Liver (tissue), 8 donors: ENCODE measurements at regions not wholly inside any gene's neighbourhood (a gene's known extent, or its start where the extent isn't known, plus 50 kb on each side); places are given as distances from the start of the nearest gene placed in this dataset.

Experiments
- DNase-seq: peaks from one replicate; pipeline ENCODE4 v3.0.0-alpha.2; 2017; ENCODE audit warnings: low spot score
- H3K27ac ChIP-seq, 2 donors: one replicate each; pipeline ENCODE4 v1.7.0; 2013; ENCODE audit warnings: inconsistent platforms in 2 of 2, low read length in 2 of 2, control low read depth in 1 of 2, low read depth in 1 of 2, mild to moderate bottlenecking in 1 of 2
- H3K27me3 ChIP-seq, 4 donors: one replicate each; pipeline versions ENCODE4 v1.6.1 to v1.7.0; 2013; ENCODE audit warnings: low read length in 3 of 4, inconsistent platforms in 1 of 4, mild to moderate bottlenecking in 1 of 4, moderate library complexity in 1 of 4; ENCODE audit not compliant: control insufficient read depth in 4 of 4, insufficient read depth in 4 of 4
- H3K36me3 ChIP-seq, 4 donors: one replicate each; pipeline versions ENCODE4 v1.6.1 to v1.7.0; 2013; ENCODE audit warnings: low read length in 3 of 4, mild to moderate bottlenecking in 3 of 4, low read depth in 1 of 4, moderate library complexity in 1 of 4; ENCODE audit not compliant: control insufficient read depth in 4 of 4, insufficient read depth in 3 of 4
- H3K4me1 ChIP-seq, 4 donors: one replicate each; pipeline versions ENCODE4 v1.6.1 to v1.7.0; 2013; ENCODE audit warnings: low read length in 3 of 4, mild to moderate bottlenecking in 3 of 4, moderate library complexity in 1 of 4; ENCODE audit not compliant: control insufficient read depth in 4 of 4, insufficient read depth in 4 of 4
- H3K4me3 ChIP-seq, 3 donors: one replicate each; pipeline versions ENCODE4 v1.6.1 to v1.7.0; 2013; ENCODE audit warnings: low read length in 3 of 3, control low read depth in 1 of 3, low read depth in 1 of 3, mild to moderate bottlenecking in 1 of 3
- H3K9ac ChIP-seq, 2 donors: one replicate each; pipeline ENCODE4 v1.7.0; 2013; ENCODE audit warnings: low read length in 2 of 2, mild to moderate bottlenecking in 2 of 2, moderate library complexity in 2 of 2, control low read depth in 1 of 2, low read depth in 1 of 2
- H3K9me3 ChIP-seq, 4 donors: one replicate each; pipeline versions ENCODE4 v1.6.1 to v1.7.0; 2013; ENCODE audit warnings: low read length in 3 of 4; ENCODE audit not compliant: control insufficient read depth in 4 of 4
- EGR1 ChIP-seq, 2 donors: IDR thresholded peaks; 2 replicates each; pipeline ENCODE4 v1.6.1; 2016 to 2018; ENCODE audit warnings: antibody characterized with exemption in 2 of 2, low read depth in 2 of 2
- FOXA1 ChIP-seq: IDR thresholded peaks from 2 replicates; pipeline ENCODE4 v1.6.1; 2016; ENCODE audit warnings: antibody characterized with exemption
- GABPA ChIP-seq, 2 donors: IDR thresholded peaks in 1 of 2; conservative IDR thresholded peaks in 1 of 2; 2 replicates each; pipeline ENCODE4 v1.6.1; 2016; ENCODE audit warnings: antibody characterized with exemption in 2 of 2, mild to moderate bottlenecking in 1 of 2, moderate library complexity in 1 of 2
- HNF4A ChIP-seq, 2 donors: conservative IDR thresholded peaks; 2 replicates each; pipeline ENCODE4 v1.6.1; 2016; ENCODE audit warnings: antibody characterized with exemption in 2 of 2, mild to moderate bottlenecking in 2 of 2
- JUND ChIP-seq, 2 donors: IDR thresholded peaks; 2 replicates each; pipeline ENCODE4 v1.6.1; 2016; ENCODE audit warnings: antibody characterized with exemption in 2 of 2
- NR2F2 ChIP-seq: IDR thresholded peaks from 2 replicates; pipeline ENCODE4 v1.6.1; 2016; ENCODE audit warnings: antibody characterized with exemption
- RAD21 ChIP-seq, 2 donors: IDR thresholded peaks; 2 replicates each; pipeline ENCODE4 v1.6.1; 2016; ENCODE audit warnings: antibody characterized with exemption in 2 of 2, mild to moderate bottlenecking in 2 of 2
- RXRA ChIP-seq, 2 donors: IDR thresholded peaks; 2 replicates each; pipeline ENCODE4 v1.6.1; 2017 to 2018; ENCODE audit warnings: antibody characterized with exemption in 2 of 2, mild to moderate bottlenecking in 1 of 2
- SP1 ChIP-seq: IDR thresholded peaks from 2 replicates; pipeline ENCODE4 v1.6.1; 2018; ENCODE audit warnings: antibody characterized with exemption, mild to moderate bottlenecking
- YY1 ChIP-seq: IDR thresholded peaks from 2 replicates; pipeline ENCODE4 v1.6.1; 2016; ENCODE audit warnings: antibody characterized with exemption, mild to moderate bottlenecking
- WGBS: extraction: QIAGEN DNeasy Blood & Tissue Kit; methylation state at CpG from one replicate; pipeline ENCODE4 v1.1.7; 2013; 5-methylcytosine and 5-hydroxymethylcytosine counted together
- TF ChIP-seq, protein P1 (sequence below): IDR thresholded peaks from 2 replicates; pipeline ENCODE4 v1.6.1; 2016; ENCODE audit warnings: antibody characterized with exemption
- TF ChIP-seq, protein P2 (sequence below): IDR thresholded peaks from 2 replicates; pipeline ENCODE4 v1.6.1; 2016; ENCODE audit warnings: antibody characterized with exemption
- TF ChIP-seq, protein P3 (sequence below): IDR thresholded peaks from 2 replicates; pipeline ENCODE4 v1.6.1; 2016; ENCODE audit warnings: antibody characterized with exemption
- TF ChIP-seq, protein P4 (sequence below): fragments of 150-350 bp; IDR thresholded peaks from 2 replicates; pipeline ENCODE4 v1.5.1; 2017; ENCODE audit warnings: improper control_type of control experiment, low read depth, low read length; ENCODE audit not compliant: missing input control
- TF ChIP-seq, protein P5 (sequence below): IDR thresholded peaks from 2 replicates; pipeline ENCODE4 v1.6.1; 2016; ENCODE audit warnings: antibody characterized with exemption, mild to moderate bottlenecking
- donor health status: healthy.
- donor health status: healthy.
- donor health status: healthy.
- donor health status: healthy.
- donor health status: healthy.

DNA sequence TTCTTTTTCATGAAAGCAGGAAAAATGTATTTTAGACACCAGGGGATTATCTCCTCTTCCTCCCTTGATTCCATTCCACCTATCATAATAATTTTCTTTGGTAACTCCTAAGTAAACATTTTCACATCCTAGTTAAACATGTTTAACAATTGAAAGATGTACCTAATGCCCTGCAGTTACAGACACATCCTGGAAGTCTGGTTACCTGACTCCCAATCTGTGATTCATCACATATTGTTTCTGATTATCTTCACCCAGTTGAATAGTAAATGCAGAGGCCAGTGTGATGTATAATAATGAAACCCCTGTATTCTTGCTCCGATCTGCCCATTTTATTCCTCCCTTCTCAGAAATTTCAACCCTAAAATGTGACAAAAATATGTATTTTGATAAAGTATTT is 1237.6 kb upstream of the LRRTM1 start:
- Histone ChIP-seq H3K9me3 (no peaks in the 10 kb centered on the region), H3K27ac (no peak overlapping the region), H3K27me3 (no peaks in the 10 kb centered on the region), H3K4me1 (no peaks in the 10 kb centered on the region), H3K4me3 (no peak overlapping the region), H3K9ac (no peak overlapping the region), H3K36me3 (no peaks in the 10 kb centered on the region)
- no peak for DNase-seq
- TF ChIP-seq RAD21 (IDR thresholded peaks at IDR 0.05) (no peak), SP1 (no peak), EGR1 (IDR thresholded peaks at IDR 0.05; ENCODE audit: low read depth in 2 of 2) (no peak), GABPA (IDR thresholded peaks at IDR 0.05 in 1 of 2, conservative IDR thresholded peaks at IDR 0.05 in 1 of 2) (no peak), YY1 (no peak), HNF4A (conservative IDR thresholded peaks at IDR 0.05) (no peak), JUND (IDR thresholded peaks at IDR 0.05) (no peak), NR2F2 (no peak)
- TF ChIP-seq, protein P1, sequence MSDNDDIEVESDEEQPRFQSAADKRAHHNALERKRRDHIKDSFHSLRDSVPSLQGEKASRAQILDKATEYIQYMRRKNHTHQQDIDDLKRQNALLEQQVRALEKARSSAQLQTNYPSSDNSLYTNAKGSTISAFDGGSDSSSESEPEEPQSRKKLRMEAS = no peak
- TF ChIP-seq, protein P2, sequence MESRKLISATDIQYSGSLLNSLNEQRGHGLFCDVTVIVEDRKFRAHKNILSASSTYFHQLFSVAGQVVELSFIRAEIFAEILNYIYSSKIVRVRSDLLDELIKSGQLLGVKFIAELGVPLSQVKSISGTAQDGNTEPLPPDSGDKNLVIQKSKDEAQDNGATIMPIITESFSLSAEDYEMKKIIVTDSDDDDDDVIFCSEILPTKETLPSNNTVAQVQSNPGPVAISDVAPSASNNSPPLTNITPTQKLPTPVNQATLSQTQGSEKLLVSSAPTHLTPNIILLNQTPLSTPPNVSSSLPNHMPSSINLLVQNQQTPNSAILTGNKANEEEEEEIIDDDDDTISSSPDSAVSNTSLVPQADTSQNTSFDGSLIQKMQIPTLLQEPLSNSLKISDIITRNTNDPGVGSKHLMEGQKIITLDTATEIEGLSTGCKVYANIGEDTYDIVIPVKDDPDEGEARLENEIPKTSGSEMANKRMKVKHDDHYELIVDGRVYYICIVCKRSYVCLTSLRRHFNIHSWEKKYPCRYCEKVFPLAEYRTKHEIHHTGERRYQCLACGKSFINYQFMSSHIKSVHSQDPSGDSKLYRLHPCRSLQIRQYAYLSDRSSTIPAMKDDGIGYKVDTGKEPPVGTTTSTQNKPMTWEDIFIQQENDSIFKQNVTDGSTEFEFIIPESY = no peak
- TF ChIP-seq, protein P3, sequence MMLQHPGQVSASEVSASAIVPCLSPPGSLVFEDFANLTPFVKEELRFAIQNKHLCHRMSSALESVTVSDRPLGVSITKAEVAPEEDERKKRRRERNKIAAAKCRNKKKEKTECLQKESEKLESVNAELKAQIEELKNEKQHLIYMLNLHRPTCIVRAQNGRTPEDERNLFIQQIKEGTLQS = no peak
- TF ChIP-seq, protein P4, sequence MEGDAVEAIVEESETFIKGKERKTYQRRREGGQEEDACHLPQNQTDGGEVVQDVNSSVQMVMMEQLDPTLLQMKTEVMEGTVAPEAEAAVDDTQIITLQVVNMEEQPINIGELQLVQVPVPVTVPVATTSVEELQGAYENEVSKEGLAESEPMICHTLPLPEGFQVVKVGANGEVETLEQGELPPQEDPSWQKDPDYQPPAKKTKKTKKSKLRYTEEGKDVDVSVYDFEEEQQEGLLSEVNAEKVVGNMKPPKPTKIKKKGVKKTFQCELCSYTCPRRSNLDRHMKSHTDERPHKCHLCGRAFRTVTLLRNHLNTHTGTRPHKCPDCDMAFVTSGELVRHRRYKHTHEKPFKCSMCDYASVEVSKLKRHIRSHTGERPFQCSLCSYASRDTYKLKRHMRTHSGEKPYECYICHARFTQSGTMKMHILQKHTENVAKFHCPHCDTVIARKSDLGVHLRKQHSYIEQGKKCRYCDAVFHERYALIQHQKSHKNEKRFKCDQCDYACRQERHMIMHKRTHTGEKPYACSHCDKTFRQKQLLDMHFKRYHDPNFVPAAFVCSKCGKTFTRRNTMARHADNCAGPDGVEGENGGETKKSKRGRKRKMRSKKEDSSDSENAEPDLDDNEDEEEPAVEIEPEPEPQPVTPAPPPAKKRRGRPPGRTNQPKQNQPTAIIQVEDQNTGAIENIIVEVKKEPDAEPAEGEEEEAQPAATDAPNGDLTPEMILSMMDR = no peak
- 63% methylated on average over 1 of the region's 1 CpG for WGBS

DNA sequence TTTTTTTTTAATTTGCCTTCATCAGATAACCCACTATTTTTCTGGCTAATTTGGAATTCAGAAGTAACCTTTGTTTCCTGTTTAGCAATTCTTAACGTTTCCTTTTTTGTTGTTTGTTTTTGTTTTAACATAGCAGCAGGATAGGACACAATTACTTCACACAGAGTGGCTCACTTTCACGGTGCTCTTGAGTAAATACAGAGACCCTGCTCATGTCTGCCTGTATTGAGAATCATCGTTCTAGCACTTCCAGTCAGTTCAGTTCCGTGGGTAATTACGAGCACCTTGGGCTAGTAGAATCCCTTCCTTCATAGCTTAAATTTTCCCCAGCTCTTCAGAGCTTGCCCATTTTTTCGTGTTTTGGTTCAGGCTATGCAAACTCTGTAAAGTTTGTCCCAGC is 1225.4 kb upstream of the LRRTM1 start:
- DNase-seq = no peak
- no peak overlapping the region for H3K4me3 ChIP-seq
- 43% methylated on average over 6 of the region's 6 CpGs for WGBS
- H3K9me3 ChIP-seq = no peaks in the 10 kb centered on the region
- TF ChIP-seq SP1 = no peak
- TF ChIP-seq, protein P1 = no peak
- no peak for TF ChIP-seq RAD21 (IDR thresholded peaks at IDR 0.05)
- TF ChIP-seq, protein P5, sequence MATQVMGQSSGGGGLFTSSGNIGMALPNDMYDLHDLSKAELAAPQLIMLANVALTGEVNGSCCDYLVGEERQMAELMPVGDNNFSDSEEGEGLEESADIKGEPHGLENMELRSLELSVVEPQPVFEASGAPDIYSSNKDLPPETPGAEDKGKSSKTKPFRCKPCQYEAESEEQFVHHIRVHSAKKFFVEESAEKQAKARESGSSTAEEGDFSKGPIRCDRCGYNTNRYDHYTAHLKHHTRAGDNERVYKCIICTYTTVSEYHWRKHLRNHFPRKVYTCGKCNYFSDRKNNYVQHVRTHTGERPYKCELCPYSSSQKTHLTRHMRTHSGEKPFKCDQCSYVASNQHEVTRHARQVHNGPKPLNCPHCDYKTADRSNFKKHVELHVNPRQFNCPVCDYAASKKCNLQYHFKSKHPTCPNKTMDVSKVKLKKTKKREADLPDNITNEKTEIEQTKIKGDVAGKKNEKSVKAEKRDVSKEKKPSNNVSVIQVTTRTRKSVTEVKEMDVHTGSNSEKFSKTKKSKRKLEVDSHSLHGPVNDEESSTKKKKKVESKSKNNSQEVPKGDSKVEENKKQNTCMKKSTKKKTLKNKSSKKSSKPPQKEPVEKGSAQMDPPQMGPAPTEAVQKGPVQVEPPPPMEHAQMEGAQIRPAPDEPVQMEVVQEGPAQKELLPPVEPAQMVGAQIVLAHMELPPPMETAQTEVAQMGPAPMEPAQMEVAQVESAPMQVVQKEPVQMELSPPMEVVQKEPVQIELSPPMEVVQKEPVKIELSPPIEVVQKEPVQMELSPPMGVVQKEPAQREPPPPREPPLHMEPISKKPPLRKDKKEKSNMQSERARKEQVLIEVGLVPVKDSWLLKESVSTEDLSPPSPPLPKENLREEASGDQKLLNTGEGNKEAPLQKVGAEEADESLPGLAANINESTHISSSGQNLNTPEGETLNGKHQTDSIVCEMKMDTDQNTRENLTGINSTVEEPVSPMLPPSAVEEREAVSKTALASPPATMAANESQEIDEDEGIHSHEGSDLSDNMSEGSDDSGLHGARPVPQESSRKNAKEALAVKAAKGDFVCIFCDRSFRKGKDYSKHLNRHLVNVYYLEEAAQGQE = no peak
- TF ChIP-seq, protein P4 = no peak
- no peak for TF ChIP-seq FOXA1
- no peak for TF ChIP-seq RXRA (IDR thresholded peaks at IDR 0.05)
- TF ChIP-seq EGR1 (IDR thresholded peaks at IDR 0.05; ENCODE audit: low read depth in 2 of 2) = no peak
- TF ChIP-seq GABPA (IDR thresholded peaks at IDR 0.05 in 1 of 2, conservative IDR thresholded peaks at IDR 0.05 in 1 of 2) = no peak
- TF ChIP-seq, protein P3 = no peak
- no peaks in the 10 kb centered on the region for H3K36me3 ChIP-seq
- H3K4me1 ChIP-seq = no peaks in the 10 kb centered on the region
- peaks cover 0 to 3% (median 0%) of the 10 kb centered on the region in 4 donors for H3K27me3 ChIP-seq
- H3K9ac ChIP-seq = no peak overlapping the region
- no peak overlapping the region for H3K27ac ChIP-seq
